HFFc6 (cell line): ENCODE measurements at regions not wholly inside any gene's neighbourhood (a gene's known extent, or its start where the extent isn't known, plus 50 kb on each side); places are given as distances from the start of the nearest gene placed in this dataset.

Experiments
- DNase-seq: peaks from one replicate; pipeline ENCODE4 v3.0.0-alpha.2; 2018
- H3K27ac Mint-ChIP-seq: 2 replicates; pipeline ENCODE4 v1.8.0; 2020; ENCODE audit warnings: mild to moderate bottlenecking, mixed read lengths
- H3K27me3 Mint-ChIP-seq: 2 replicates; pipeline ENCODE4 v1.8.0; 2021; ENCODE audit warnings: mild to moderate bottlenecking, moderate library complexity, mixed read lengths; ENCODE audit not compliant: insufficient read depth
- H3K36me3 Mint-ChIP-seq: 2 replicates; pipeline ENCODE4 v1.8.0; 2021; ENCODE audit warnings: low read depth, mixed read lengths
- H3K4me1 Mint-ChIP-seq: 2 replicates; pipeline ENCODE4 v1.8.0; 2020; ENCODE audit warnings: low read depth, mixed read lengths
- H3K4me3 Mint-ChIP-seq: 2 replicates; pipeline ENCODE4 v1.8.0; 2020; ENCODE audit warnings: mild to moderate bottlenecking, moderate library complexity, mixed read lengths
- H3K9me3 Mint-ChIP-seq: 2 replicates; pipeline ENCODE4 v1.8.0; 2020; ENCODE audit warnings: mild to moderate bottlenecking, mixed read lengths
- TF ChIP-seq, protein P1 (sequence below): fragments of 200-600 bp; sonication (generic); IDR thresholded peaks from 2 replicates; pipeline ENCODE4 v1.5.0; 2021; ENCODE audit warnings: antibody characterized with exemption, mild to moderate bottlenecking

- Mint-ChIP-seq H3K36me3 (no peaks in the 10 kb centered on the region), H3K9me3 (peaks cover 7% of the 10 kb centered on the region), H3K27me3 (peaks cover 4% of the 10 kb centered on the region), H3K4me3 (no peak overlapping the region), H3K4me1 (no peaks in the 10 kb centered on the region), H3K27ac (no peak overlapping the region)
- TF ChIP-seq, protein P1, sequence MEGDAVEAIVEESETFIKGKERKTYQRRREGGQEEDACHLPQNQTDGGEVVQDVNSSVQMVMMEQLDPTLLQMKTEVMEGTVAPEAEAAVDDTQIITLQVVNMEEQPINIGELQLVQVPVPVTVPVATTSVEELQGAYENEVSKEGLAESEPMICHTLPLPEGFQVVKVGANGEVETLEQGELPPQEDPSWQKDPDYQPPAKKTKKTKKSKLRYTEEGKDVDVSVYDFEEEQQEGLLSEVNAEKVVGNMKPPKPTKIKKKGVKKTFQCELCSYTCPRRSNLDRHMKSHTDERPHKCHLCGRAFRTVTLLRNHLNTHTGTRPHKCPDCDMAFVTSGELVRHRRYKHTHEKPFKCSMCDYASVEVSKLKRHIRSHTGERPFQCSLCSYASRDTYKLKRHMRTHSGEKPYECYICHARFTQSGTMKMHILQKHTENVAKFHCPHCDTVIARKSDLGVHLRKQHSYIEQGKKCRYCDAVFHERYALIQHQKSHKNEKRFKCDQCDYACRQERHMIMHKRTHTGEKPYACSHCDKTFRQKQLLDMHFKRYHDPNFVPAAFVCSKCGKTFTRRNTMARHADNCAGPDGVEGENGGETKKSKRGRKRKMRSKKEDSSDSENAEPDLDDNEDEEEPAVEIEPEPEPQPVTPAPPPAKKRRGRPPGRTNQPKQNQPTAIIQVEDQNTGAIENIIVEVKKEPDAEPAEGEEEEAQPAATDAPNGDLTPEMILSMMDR: no peak
- DNase-seq: no peak
Measured at GRCh38 chr6:150683320-150683719, 83.6 kb downstream of the PLEKHG1 start.

- Mint-ChIP-seq H3K36me3 (no peaks in the 10 kb centered on the region), H3K27ac (no peak overlapping the region)
Measured at GRCh38 chr6:150684161-150684560, 84.5 kb downstream of the PLEKHG1 start.

GRCh38 chr6:150684714-150685459 is 85.2 kb downstream of the PLEKHG1 start:
- Mint-ChIP-seq H3K36me3 (no peaks in the 10 kb centered on the region), H3K4me3 (no peak overlapping the region), H3K4me1 (no peaks in the 10 kb centered on the region), H3K27ac (no peak overlapping the region), H3K9me3 (peaks cover 7% of the 10 kb centered on the region), H3K27me3 (peaks cover 4% of the 10 kb centered on the region)
- DNase-seq: no peak
- TF ChIP-seq, protein P1: no peak

More at GRCh38 chr6:150684161-150684560, 84.5 kb downstream of the PLEKHG1 start:
- H3K27me3 Mint-ChIP-seq: peaks cover 4% of the 10 kb centered on the region
- DNase-seq: no peak
- H3K4me1 Mint-ChIP-seq: no peaks in the 10 kb centered on the region
- peaks cover 7% of the 10 kb centered on the region for H3K9me3 Mint-ChIP-seq
- TF ChIP-seq, protein P1: no peak
- H3K4me3 Mint-ChIP-seq: no peak overlapping the region

DNA sequence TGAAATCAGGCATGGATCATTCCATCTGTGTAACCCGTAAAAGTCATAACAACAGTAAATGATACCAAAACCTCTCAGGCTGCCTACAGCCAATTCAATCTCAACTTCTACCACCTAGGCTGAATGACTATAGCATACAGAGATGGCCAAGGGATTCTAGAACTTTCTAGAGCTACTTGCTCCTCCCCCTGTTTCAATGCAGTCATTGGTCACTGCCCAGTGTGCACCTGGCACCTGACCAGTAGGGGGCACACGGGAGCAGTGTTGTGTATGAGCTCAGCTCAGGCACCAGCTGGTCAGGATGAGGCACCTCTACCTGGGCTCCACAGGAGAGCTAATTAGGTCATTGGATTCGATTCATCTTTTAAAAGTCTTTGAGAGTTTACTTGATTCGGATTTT is 86.2 kb downstream of the PLEKHG1 start:
- Mint-ChIP-seq H3K27ac (no peak overlapping the region), H3K36me3 (no peaks in the 10 kb centered on the region), H3K4me1 (no peaks in the 10 kb centered on the region), H3K4me3 (no peak overlapping the region), H3K27me3 (peaks cover 4% of the 10 kb centered on the region), H3K9me3 (peaks cover 7% of the 10 kb centered on the region)
- DNase-seq: no peak
- TF ChIP-seq, protein P1: peak; percentile 66

DNA sequence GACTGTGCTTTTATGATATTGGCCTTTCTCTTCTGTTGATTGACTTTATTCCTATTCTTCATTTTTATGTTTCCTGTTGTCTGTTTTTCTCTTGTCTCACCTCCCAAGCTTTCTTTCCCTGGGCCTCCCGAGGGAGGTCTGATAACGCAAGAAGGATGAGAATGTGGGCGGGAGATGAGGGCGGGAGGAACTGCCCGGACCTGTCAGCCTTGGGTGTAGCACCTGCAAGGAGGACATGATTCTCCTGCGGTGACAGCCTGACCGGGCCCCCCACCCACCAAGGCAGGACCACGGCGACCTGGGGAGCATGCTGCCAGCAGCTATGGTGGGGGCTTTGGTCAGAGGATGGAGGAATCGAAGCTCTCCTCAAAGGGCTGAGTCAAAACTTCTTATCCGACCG is 86.9 kb downstream of the PLEKHG1 start:
- H3K4me3 Mint-ChIP-seq: no peak overlapping the region

More for the DNA sequence above, 86.9 kb downstream of the PLEKHG1 start:
- DNase-seq: no peak
- Mint-ChIP-seq H3K27ac (no peak overlapping the region), H3K27me3 (peaks cover 4% of the 10 kb centered on the region), H3K4me1 (no peaks in the 10 kb centered on the region), H3K36me3 (no peaks in the 10 kb centered on the region), H3K9me3 (peaks cover 7% of the 10 kb centered on the region)
- TF ChIP-seq, protein P1: no peak
